GM21360 (cell line): ENCODE measurements at regions not wholly inside any gene's neighbourhood (a gene's known extent, or its start where the extent isn't known, plus 50 kb on each side); places are given as distances from the start of the nearest gene placed in this dataset.
A peak's percentile ranks its signal among the peaks of the same experiment; 100 is the strongest.

ENCODE experiments used
- ATAC-seq: cut with Tn5 transposase; IDR thresholded peaks from one replicate; pipeline ENCODE4 v1.9.1; 2021; ENCODE audit warnings: mild to moderate bottlenecking, moderate library complexity; ENCODE audit not compliant: unreplicated experiment

- no peak for ATAC-seq
Observed at GRCh38 chr12:125267114-125267513, 201.9 kb downstream of the AACS start.

GRCh38 chr12:125269276-125269675 is 204.0 kb downstream of the AACS start:
- no peak for ATAC-seq

GRCh38 chr12:125271892-125272291 is 206.7 kb downstream of the AACS start:
- ATAC-seq, result no peak

- ATAC-seq, result no peak
Observed at GRCh38 chr12:125272383-125272933, 207.2 kb downstream of the AACS start.

- no peak for ATAC-seq
Observed at GRCh38 chr12:125276567-125276966, 211.3 kb downstream of the AACS start.

- no peak for ATAC-seq
Observed at GRCh38 chr12:125280482-125281377, 215.5 kb downstream of the AACS start.

GRCh38 chr12:125282921-125283320 is 217.7 kb downstream of the AACS start:
- no peak for ATAC-seq

GRCh38 chr12:125283521-125283920 is 218.3 kb downstream of the AACS start:
- ATAC-seq, result no peak

GRCh38 chr12:125284087-125284486 is 218.9 kb downstream of the AACS start:
- no peak for ATAC-seq

GRCh38 chr12:125284945-125285685 is 219.9 kb downstream of the AACS start:
- ATAC-seq, result no peak

- no peak for ATAC-seq
Observed at GRCh38 chr12:125286005-125286727, 220.9 kb downstream of the AACS start.

GRCh38 chr12:125287155-125287847 is 222.1 kb downstream of the AACS start:
- peak; percentile 63 for ATAC-seq

GRCh38 chr12:125288931-125289928 is 224.0 kb downstream of the AACS start:
- no peak for ATAC-seq

GRCh38 chr12:125289970-125290369 is 224.7 kb downstream of the AACS start:
- no peak for ATAC-seq

GRCh38 chr12:125292700-125293099 is 227.5 kb downstream of the AACS start:
- no peak for ATAC-seq

GRCh38 chr12:125295550-125295949 is 230.3 kb downstream of the AACS start:
- no peak for ATAC-seq

GRCh38 chr12:125296701-125297100 is 231.5 kb downstream of the AACS start:
- ATAC-seq, result no peak

GRCh38 chr12:125299840-125300239 is 234.6 kb downstream of the AACS start:
- no peak for ATAC-seq

- no peak for ATAC-seq
Observed at GRCh38 chr12:125300249-125300648, 235.0 kb downstream of the AACS start.
